ENCODE measurements at regions not wholly inside any gene's neighbourhood (a gene's known extent, or its start where the extent isn't known, plus 50 kb on each side); places are given as distances from the start of the nearest gene placed in this dataset.

DNA sequence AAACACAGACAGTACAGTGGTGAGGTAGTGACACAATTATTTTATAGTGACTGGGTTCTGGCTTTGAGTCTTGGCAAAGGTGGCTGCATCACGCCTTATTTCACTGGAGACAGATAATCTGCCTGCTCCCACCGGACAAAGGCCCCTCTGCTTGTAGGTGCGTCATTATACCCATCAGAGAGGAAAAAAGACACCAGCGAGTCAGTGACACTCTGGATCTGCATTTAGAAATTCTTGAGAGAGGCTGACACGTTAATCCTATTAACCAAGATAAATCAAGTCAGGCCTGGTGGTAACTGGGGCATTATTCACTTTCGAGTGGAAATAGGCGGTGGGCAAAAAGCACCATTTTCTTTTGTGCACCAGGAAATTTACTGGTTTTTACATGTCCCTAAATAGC is 76.2 kb downstream of the NR2F2 start:
- intact Hi-C loops (cut with DNase I; ENCODE audit: low total_unique reads), result no loop called here
- Histone ChIP-seq H3K4me1 (peaks cover 0 to 2% of the 10 kb centered on the region in 2 donors), H3K4me3 (no peak overlapping the region), H3K9me3 (no peaks in the 10 kb centered on the region), H3K27ac (no peak overlapping the region), H3K27me3 (peaks cover 0 to 53% of the 10 kb centered on the region in 2 donors), H3K36me3 (no peaks in the 10 kb centered on the region)
- no peak for DNase-seq (ENCODE audit: low spot score in 2 of 2)
- TF ChIP-seq POLR2AphosphoS5 (IDR thresholded peaks at IDR 0.05), result no peak

GRCh38 chr15:96407482-96407881 is 77.0 kb downstream of the NR2F2 start:
- Histone ChIP-seq H3K4me3 (no peak overlapping the region), H3K27ac (no peak overlapping the region), H3K4me1 (peaks cover 0 to 2% of the 10 kb centered on the region in 2 donors), H3K36me3 (no peaks in the 10 kb centered on the region), H3K27me3 (peaks cover 0 to 59% of the 10 kb centered on the region in 2 donors), H3K9me3 (no peaks in the 10 kb centered on the region)
- DNase-seq (ENCODE audit: low spot score in 2 of 2), result no peak
- TF ChIP-seq POLR2A (IDR thresholded peaks at IDR 0.05) (no peak), POLR2AphosphoS5 (IDR thresholded peaks at IDR 0.05) (no peak)
- TF ChIP-seq, protein P1, sequence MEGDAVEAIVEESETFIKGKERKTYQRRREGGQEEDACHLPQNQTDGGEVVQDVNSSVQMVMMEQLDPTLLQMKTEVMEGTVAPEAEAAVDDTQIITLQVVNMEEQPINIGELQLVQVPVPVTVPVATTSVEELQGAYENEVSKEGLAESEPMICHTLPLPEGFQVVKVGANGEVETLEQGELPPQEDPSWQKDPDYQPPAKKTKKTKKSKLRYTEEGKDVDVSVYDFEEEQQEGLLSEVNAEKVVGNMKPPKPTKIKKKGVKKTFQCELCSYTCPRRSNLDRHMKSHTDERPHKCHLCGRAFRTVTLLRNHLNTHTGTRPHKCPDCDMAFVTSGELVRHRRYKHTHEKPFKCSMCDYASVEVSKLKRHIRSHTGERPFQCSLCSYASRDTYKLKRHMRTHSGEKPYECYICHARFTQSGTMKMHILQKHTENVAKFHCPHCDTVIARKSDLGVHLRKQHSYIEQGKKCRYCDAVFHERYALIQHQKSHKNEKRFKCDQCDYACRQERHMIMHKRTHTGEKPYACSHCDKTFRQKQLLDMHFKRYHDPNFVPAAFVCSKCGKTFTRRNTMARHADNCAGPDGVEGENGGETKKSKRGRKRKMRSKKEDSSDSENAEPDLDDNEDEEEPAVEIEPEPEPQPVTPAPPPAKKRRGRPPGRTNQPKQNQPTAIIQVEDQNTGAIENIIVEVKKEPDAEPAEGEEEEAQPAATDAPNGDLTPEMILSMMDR (IDR thresholded peaks at IDR 0.05), result no peak
- intact Hi-C loops (cut with DNase I; ENCODE audit: low total_unique reads), result no loop called here

GRCh38 chr15:96408591-96409183 is 78.2 kb downstream of the NR2F2 start:
- no peak overlapping the region for H3K27ac ChIP-seq
- H3K27me3 ChIP-seq, result peaks cover 0 to 71% of the 10 kb centered on the region in 2 donors
- no peaks in the 10 kb centered on the region for H3K9me3 ChIP-seq
- intact Hi-C loops (cut with DNase I; ENCODE audit: low total_unique reads), result no loop called here
- H3K36me3 ChIP-seq, result no peaks in the 10 kb centered on the region
- no peak for DNase-seq (ENCODE audit: low spot score in 2 of 2)
- peaks cover 0 to 2% of the 10 kb centered on the region in 2 donors for H3K4me1 ChIP-seq
- TF ChIP-seq POLR2AphosphoS5 (IDR thresholded peaks at IDR 0.05), result no peak
- TF ChIP-seq, protein P1 (IDR thresholded peaks at IDR 0.05), result no peak
- no peak for TF ChIP-seq POLR2A (IDR thresholded peaks at IDR 0.05)
- peak overlapping the region; percentile 33 to 60 (median 33) for H3K4me3 ChIP-seq

- intact Hi-C loops (cut with DNase I; ENCODE audit: low total_unique reads), result no loop called here
- TF ChIP-seq POLR2A (IDR thresholded peaks at IDR 0.05) (no peak), POLR2AphosphoS5 (IDR thresholded peaks at IDR 0.05) (no peak)
- TF ChIP-seq, protein P1 (IDR thresholded peaks at IDR 0.05), result no peak
- Histone ChIP-seq H3K27ac (no peak overlapping the region), H3K27me3 (peaks cover 0 to 79% of the 10 kb centered on the region in 2 donors), H3K36me3 (no peaks in the 10 kb centered on the region), H3K4me1 (peaks cover 0 to 2% of the 10 kb centered on the region in 2 donors), H3K9me3 (no peaks in the 10 kb centered on the region), H3K4me3 (peak overlapping the region; percentile 33 to 60 (median 33))
- DNase-seq (ENCODE audit: low spot score in 2 of 2), result no peak
Measured at GRCh38 chr15:96409215-96410138, 79.0 kb downstream of the NR2F2 start.

DNA sequence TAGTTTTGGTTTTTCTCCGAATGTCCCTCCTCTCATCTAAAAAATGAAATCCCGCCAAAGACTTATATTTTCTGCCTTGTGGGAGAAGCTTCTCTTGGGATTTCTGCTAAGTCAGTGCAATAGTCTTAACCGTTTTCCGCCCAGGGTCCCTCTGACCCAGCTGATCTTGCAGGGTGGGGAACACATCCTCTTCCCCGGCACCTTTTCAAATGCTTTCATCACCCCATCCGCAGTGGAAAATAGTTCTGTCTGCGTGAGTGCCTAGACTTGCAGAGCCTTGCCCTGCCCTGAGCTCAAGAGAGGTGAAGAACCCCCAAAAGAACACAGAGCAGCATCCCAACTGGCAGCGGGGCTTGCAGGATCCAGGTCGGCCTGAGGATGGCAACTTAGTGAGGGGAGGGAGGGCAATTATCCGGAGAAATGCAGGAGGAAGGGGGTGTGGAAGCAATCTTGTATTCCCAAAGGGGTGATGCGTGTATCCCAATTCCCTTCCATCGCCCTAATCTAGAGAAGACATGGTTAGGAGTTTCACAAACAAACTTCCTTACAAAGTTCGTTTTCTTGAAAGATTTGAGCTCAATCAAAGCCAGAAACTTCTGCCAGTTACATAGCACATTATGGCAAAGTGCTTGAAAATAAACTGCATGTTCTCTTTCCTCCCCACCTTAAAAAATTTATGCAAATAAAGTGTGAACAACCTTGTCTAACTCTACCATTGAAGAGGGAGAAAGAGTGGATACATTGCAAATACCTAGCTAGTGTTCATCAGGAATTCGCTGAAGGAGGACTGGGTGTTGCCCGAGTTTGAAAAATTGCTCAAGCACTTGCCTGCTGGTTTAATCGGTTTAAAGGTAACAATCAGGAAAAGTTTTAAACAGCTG is 79.9 kb downstream of the NR2F2 start:
- peaks cover 0 to 88% of the 10 kb centered on the region in 2 donors for H3K27me3 ChIP-seq

More for the DNA sequence above, 79.9 kb downstream of the NR2F2 start:
- TF ChIP-seq, protein P1 (IDR thresholded peaks at IDR 0.05), result no peak
- TF ChIP-seq POLR2AphosphoS5 (IDR thresholded peaks at IDR 0.05) (no peak), POLR2A (IDR thresholded peaks at IDR 0.05) (no peak)
- H3K27ac ChIP-seq, result no peak overlapping the region
- no peaks in the 10 kb centered on the region for H3K9me3 ChIP-seq
- no peaks in the 10 kb centered on the region for H3K36me3 ChIP-seq
- H3K4me1 ChIP-seq, result peaks cover 0 to 2% of the 10 kb centered on the region in 2 donors
- intact Hi-C loops (cut with DNase I; ENCODE audit: low total_unique reads), result no loop called here
- H3K4me3 ChIP-seq, result no peak overlapping the region
- no peak for DNase-seq (ENCODE audit: low spot score in 2 of 2)

Data from breast epithelium (tissue), 4 donors.